ENCODE measurements at regions not wholly inside any gene's neighbourhood (a gene's known extent, or its start where the extent isn't known, plus 50 kb on each side); places are given as distances from the start of the nearest gene placed in this dataset.
A peak's percentile ranks its signal among the peaks of the same experiment; 100 is the strongest.

DNA sequence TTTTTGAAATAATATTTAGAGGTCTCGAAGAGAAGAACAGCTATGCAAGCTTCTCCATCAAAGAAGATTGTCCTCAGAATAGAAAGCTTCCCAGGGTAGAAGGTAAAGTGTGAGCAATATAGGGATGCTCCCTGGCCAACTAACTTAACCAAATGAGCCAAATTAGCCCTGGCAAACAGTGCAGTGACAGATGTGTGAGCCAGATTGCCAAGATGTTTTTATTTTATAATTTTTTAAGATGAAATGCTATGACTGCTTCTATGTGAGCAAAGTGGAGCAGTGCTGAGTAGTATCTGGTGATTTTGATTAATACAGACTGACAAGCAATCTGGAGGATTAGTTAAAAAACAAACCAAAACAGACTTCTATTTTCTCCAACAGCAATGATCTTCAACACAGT is 202.1 kb downstream of the NOVA1 start:
- no peak for DNase-seq (ENCODE audit: low spot score)

DNA sequence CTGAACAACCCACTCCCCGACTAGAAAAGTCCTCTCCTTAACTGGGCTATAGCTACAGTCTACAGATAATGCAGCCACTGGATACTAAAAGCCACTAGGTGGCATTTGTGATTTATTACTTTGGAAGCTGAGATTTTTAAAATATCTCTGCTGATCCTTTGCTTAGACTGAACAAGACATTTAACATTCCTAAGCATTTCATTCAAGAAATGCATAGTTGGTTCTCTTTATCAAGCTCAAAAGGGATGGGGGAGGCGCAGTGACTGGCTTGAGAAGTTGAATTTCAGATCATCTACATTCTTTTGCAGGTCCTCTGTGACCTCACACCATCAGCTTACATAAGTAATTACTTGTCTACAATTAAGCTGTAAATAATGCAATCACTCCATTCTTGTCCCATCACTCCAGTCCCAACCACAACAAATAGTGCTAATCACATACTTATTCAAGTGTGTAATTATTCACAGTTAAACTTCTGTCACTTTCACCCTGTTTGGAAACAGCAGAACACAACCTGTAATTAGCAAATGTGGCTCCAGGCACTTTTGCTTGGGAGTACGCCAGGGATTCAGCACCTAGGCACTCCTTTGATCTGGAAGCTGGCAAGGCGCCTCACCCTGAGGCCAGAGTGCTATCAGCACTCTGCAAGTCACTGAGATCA is 203.6 kb downstream of the NOVA1 start:
- DNase-seq (ENCODE audit: low spot score): no peak

DNA sequence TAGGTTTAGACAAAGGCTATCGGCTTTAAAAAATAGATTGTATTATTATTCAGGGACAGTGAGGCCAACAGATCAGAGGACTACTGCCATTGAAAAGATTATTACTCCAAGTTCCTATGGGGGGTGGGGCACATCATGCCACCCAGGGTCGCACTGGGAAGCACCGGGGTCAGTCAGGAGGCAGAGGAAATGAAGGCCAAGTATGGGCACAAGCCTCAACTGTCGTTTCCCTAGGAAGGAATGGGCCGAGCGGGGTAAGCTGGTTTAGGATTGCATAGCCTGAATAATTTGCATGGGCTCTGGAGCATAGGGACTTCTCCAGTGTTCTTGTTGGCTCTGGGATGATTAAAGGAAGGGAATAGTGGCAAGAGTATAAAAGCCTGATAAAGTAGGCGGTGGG is 205.3 kb downstream of the NOVA1 start:
- no peak for DNase-seq (ENCODE audit: low spot score)

DNA sequence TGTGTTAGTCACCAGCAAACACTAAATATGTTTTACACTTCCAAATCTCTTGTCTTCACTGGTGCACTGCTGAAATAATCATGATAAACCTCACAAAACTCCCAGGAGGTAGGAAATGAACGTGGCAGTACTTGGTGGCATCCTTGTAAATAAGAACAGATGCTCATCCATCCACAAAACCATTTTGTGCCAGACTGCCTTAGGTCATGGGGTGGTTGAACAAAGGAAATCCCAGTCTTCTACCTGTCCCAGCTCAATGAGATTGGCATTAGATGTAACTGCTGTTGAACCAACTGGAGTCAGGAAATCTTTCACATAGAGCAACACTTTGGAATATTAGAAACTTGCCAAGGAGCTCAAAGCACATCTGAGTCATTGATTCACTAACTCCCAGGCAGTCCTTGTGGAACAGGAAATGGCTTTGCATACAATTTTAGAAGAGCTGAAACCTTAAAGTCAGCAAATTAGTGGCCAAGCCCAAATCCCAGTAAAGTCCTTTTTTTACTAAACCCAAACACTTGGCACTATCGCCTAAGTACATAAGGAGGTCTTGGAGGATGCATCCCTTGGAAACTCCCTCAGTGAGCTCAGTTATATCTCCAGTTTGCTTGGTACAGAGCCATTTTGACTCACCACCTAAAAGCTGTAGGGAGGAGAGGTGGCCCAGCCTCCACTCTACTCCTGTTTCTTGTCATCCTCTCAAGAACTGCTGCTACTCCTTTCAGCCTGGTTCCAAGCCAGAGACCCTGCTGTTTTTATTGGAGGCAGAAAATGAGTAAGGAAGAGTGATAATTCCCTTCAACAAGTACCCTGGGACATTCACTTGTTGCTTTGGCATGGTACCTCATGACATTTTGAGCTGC is 208.0 kb downstream of the NOVA1 start:
- DNase-seq (ENCODE audit: low spot score): no peak

DNA sequence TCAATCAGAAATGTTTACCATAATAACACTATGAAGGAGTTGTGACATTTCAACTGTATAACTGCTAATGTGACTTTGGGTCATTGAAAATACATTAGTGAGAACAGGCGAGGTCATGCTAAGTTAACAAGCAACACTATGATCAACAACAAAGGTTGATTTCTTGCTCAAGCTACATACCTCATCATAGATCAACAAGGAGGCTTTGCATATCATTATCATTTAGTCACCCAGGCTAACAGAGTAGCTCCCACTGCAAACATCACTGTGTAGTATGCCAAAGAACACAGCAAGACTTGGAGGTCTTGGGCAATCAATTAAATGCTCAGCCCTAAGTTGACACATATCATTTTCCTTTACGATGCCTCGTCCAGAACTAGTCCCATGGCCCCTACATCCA is 212.5 kb downstream of the NOVA1 start:
- DNase-seq (ENCODE audit: low spot score): peak; percentile 38

DNA sequence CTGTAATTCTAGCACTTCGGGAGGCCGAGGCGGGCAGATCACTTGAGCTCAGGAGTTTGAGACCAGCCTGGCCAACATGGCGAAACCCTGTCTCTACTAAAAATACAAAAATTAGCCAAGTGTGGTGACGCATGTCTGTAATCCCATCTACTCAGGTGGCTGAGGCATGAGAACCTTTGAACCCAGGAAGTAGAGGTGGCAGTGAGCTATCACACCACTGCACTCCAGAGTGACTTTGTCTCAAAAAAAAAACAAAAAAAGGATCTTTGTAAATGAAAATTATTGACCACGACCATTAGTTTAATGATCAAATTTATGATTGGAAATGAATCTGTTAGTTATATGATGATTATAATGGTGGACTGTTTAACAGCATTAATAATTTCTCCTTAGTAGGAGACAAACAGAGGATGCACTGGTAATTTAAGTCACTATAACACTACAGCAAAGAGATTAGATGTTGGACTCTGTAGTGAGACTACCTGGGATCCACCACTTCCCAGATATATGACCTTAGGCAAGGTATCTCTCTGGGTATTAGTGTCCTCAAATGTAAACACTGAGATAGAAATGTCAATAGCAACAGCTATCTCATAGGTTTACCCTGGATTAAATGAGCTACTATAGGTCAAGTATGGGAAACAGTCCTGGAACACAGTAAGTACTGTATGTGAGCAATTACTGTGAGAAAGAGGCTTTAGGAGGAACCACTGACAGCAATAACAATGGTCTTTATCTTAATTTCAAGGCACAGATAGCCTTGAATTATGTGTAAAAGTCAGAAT is 214.7 kb downstream of the NOVA1 start:
- peak; percentile 55 for DNase-seq (ENCODE audit: low spot score)

DNA sequence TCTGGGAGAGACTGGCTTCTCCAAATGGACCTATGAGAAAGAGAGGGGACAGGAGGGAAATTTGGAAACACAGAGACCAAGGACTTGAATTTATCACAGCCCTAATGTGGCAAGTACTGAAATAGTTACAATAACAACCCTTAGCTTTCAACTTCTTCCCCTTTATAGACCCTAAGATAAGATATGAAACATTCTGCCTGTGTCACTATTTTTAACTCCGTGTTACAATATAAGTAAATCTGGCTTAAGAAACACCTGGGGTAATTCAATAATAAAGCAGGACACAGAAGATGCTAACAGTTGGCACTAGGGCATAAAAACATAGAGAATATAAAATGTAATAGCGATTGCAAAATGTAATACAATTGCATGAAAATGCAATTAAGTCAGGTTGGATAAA is 216.4 kb downstream of the NOVA1 start:
- DNase-seq (ENCODE audit: low spot score): no peak

DNA sequence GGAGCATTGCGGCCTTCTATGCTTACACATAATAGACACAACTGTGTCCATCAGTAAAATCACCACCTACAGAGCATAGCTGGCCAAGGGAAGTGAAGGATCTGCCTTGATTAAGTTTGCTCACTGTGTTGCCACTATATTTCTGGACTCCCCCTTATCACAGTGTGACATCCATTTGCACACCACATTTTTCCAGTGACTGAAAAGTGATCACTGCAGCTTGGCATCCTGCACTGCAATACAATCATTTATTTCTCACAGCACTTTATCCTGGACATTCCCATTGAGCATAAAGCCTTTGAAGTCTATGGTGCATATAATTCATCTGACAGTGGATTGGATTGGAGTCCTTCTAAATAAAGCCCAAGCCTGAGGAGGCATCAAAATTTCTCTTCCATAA is 217.2 kb downstream of the NOVA1 start:
- DNase-seq (ENCODE audit: low spot score): no peak

DNA sequence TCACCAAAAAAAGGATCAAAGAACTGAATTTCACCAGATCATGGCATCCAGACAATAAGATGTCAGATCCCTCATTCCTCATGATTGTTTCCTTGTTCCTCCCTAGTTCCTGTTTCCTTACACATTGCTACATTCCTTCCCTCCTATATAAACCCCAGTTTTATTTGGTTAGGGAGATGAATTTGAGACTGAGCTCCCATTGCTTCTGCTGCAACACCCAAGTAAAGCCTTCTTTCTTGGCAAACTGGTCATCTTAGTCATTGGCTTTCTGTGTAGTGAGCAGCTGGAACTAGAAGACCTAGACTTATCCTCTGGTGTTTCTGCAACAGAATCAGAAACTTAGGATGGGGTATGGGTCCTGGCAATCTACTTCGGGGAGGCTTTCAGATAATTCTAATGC is 217.9 kb downstream of the NOVA1 start:
- DNase-seq (ENCODE audit: low spot score): no peak

DNA sequence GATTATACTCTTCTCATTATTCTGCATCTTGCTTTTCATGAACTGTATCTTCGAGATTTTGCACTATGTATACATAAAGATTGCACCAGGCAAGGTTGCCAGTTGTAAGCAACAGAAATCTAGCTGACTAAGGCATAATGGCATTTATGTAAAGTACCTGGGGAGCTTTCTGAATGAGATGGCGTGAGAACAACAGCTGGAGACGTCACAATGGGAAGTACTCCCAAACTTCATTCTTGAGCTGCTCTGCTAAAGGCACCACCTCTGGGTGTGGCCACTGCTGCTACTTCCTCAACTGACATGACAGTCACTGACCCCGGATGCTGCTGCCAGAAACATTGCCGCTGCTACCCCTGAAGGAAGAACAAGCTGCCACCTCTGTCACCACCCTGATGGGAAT is 220.7 kb downstream of the NOVA1 start:
- no peak for DNase-seq (ENCODE audit: low spot score)

DNA sequence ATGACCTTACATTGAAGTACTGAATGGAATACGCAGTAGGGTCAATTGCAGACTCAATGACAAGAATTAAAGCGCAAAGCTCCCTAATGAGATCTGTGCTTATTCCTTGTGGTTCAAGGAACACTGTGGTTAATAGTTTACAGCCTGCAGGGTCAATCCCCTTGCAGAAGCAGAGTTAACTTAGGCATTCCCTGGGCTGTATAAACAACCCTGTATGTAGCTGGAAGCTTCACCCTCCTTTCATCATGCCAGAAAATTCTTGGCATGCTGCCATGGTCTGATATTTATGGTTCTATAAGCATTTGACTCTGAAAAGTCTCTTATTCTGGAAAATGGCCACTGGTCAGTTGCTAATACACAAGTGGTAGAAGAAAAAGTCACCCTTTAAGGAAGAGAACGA is 227.7 kb downstream of the NOVA1 start:
- DNase-seq (ENCODE audit: low spot score): peak; percentile 46

DNA sequence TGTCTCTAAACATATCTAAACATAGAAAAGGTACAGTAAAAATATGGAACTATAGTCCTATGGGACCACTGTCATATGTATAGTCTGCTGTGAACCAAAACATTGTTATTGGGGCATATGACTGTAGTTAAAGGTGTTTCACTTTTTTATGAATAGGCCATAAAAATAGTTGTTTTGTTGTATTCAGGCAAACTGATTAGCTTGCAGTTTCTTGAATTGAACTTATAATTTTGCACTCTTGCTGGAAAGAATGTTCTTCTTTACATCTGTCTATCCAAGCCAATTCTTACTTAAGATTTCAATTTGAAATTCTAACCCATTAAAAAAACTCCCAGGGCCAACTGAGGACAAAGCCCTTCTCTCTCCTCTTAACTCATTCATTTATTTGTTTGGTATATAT is 234.1 kb downstream of the NOVA1 start:
- DNase-seq (ENCODE audit: low spot score): no peak

DNA sequence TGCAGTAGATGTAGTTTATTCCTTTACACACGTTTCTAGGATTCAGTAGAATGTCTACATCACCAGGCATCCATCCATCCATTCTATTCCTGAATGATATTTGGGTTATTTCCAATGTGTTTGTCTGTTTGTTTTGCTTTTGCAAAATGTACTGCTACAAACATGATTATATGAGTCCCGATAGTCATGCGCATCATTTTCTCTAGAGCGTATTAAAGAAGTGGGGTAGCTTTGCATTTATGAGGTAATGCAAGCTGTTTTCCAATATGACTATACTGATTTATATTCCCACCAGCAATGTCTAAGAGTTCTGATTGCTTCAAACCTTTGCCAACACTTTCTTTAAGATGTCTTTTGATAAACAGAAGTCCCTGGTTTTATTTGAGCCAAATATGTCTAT is 253.2 kb downstream of the NOVA1 start:
- DNase-seq (ENCODE audit: low spot score): no peak

DNA sequence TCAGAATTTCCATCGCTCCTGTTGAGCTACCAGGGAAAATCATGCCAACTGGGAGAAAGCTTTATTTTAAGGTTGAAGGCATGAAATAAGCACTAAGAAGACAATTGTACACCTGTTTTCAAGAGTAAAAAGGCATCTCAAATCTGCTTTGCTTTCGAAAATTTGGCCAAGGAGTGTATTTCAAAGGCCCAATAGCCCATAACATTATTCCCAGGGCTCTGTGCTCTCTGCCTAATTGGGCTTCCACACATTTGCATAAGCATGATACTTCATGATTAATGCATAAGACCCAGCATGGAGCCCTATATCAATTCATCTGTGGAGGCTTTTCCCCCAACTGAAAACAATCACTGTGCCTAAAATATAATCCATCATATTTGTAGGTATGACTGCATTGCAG is 258.5 kb downstream of the NOVA1 start:
- no peak for DNase-seq (ENCODE audit: low spot score)

DNA sequence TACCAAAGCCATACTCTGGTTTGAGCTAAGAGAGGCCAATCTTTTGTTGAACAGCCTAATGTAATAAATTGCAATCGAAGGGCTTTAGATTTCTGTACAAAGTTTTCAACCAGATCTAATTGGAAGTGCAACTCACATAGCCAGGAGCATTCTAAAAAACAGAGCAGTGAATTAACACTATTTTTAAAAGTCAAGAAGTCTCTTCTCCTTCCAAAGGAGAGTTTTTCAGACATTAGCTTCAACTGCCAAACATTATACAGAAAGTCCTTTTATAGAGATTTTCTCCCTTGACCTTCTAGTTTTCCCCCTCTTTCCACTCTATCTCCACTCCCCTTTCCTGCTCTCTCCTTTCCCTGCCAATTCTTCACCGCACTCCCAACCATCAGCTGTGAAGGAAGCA is 259.6 kb downstream of the NOVA1 start:
- no peak for DNase-seq (ENCODE audit: low spot score)

DNA sequence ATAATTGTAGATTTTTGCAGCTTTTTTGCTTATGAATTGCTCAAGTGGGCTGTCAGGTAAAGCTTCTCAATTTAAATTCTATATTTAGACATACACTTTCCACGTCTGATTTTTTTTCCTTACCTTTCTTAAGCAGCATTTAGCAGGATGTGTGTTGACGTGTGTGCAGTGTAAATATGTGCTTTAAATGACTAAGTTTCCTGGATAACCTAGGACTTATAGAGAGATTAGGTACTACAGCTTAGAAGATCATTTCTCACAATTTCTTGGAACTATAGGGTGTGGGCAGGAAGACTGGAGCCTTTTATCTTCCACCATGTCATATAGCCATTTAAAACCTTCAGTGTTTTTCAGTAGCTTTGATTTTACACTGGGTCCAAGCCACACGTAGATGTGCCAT is 263.5 kb downstream of the NOVA1 start:
- DNase-seq (ENCODE audit: low spot score): no peak

DNA sequence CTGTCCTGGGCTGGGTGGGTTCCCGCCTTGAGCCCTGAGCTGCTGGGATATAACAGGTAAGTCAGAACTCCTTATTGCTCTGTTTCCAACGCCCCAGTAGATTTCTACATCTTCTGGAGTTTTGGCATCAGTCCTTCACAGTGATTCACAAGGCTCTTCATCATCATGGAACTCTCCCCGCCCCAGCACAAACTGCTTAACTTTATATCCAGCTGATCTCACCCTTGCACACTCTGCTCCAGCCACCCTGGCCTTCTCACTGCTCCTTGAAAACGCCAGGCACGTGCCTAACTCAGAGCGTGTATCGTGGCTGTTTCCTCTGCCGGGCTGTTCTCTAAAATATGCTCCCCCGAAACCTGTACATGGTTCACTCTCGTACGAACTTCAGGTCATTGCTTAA is 264.9 kb downstream of the NOVA1 start:
- no peak for DNase-seq (ENCODE audit: low spot score)

DNA sequence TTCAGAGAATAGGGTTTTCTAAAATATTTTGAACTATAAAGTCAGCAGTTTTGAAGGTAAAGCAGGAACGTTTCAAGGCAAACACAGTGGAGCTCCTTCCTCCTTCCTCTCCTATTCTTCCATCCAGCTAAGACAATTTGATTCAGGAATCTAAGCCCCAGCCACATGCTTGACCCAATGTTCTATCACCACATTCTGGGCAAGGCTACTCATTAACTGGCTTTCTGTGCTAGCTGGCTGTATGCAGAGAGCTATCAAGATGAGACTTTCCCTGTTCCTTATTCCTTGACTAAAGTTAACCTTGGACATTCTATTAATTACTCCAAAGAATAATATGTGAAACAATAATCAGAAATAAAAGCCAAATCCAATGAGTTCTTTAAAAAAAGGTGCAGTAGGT is 266.9 kb downstream of the NOVA1 start:
- DNase-seq (ENCODE audit: low spot score): peak; percentile 6

DNA sequence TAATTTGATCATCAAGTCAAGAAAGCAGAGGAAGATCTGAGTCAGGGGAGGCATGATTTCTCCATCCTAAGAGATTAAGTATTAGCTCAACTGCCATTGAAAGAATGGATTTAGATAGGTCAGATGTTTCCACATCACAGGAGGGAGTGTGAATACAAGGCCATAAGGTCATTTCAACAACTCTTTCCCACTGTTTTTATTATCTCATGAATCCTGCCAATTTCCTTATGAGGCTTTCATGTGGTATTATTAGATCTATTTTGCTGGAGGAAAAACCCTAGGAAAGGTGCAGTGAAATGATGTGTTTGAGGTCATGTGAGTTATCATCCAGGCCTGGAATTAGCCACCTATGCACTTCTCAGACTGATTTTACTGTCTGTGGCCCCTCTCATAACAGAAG is 269.0 kb downstream of the NOVA1 start:
- no peak for DNase-seq (ENCODE audit: low spot score)

DNA sequence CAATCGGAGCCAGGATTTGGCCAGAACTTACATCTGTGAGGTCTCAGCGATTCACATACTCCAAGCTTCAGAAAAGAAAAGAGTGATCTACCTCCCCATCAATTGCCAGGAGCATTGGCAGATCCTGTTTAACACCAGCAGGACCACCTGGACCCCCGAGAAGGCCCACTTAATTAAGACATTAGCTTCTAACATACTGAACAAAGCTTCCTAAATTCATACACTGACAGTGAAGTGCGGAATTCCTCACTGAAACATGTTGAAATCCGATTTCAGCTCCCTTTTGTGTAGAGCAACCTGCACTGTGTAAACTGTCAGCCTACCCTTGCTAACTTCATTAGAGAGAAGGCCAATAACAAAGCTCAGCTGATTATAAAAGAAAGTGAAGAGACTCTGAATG is 274.0 kb downstream of the NOVA1 start:
- DNase-seq (ENCODE audit: low spot score): no peak

DNA sequence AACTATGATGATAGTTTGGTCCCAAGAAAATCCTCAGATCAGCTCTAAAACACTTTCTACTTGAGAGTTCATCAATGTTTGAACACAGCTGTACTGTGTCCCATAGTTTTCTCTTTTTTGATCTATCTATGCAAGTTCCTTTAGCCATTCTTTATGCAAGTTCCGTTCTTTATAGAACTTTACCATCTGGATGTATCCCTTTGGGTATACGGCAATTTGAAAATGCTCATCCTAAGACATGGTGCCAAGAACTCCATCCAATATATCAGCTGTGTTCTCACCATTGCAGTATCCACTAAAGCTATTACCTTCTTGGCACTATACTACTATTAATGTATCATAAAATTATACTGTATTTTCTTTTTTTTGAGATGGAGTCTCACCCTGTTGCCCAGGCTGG is 276.9 kb downstream of the NOVA1 start:
- no peak for DNase-seq (ENCODE audit: low spot score)

DNA sequence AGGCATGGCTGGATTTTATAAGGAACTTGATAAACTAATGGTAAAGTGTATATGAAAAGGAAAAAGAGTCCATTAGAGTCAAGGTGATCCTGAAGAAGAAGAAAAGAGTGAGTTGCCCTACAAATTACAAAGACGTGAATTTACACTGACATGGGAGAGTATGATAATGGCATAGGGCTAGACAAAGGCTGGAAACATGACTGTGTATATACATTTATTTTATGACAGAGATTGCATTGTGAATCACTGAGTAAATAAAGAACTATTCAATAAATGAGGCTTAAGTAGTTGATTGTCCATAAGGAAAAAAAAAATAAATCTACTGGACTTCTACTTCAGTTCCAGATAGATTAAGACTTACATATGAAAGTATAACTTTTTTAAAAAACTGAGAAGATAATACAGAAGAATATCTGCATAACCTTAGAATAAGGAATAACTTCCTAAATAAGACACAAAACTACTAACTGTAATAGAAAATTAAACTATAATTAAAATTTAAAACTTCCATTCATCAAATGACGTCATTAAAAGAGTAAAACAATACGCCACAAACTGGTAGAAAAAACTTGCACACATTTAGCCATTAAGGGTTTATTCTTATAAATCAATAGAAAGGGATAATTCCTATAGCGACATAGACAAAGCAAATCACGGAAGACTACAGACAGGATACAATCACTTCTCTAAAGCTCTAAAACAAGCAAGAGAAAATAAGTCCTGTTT is 278.5 kb downstream of the NOVA1 start:
- DNase-seq (ENCODE audit: low spot score): no peak
